Stimulated activated naive CD4-positive, alpha-beta T cell treated with Interleukin-2 at 50 U/mL for 16 hours (primary cell): ENCODE measurements at regions not wholly inside any gene's neighbourhood (a gene's known extent, or its start where the extent isn't known, plus 50 kb on each side); places are given as distances from the start of the nearest gene placed in this dataset.
"Not testable (repeated sequence)": the region's sequence is repeated elsewhere in the genome, so short reads cannot be mapped to it uniquely, and the experiment has no call there.

ENCODE experiments used
- DNase-seq: peaks from one replicate; lab custom pipeline; 2025; lab: John Stamatoyannopoulos, UW

DNA sequence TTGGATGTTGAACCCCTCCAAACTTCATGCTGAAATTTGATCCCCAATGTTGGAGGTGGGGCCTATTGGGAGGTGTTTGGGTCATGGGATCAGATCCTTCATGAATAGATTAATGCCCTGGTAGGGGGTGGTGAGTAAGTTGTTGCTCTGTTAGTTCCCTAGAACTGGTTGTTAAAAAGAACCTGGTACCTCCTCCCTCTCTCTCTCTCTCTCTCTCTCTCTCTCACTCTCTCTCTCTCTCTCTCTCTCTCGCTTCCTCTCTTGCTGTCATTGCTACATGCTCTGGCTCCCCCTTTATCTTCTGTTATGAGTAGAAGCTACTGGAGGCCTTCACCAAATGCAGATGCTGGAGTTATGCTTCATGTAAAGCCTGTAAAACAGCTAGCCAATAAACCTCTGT is 498.2 kb upstream of the NR5A2 start:
- no peak for DNase-seq

DNA sequence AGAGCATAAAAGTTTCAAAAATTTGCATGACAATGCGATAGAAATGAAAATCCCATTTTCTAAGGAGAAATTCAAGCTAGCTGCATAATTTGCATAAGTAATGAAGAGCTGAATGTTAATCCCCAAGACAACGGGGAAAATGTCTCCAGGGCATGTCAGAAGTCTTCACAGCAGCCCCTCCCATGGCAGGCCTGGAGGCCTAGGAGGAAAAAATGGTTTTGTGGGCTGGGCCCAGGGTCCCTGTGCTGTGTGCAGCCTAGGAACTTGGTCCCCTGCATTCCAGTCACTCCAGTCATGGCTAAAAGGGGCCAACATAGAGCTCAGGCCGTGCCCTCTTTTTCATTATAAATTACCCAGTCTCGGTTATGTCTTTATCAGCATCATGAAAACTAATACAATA is 494.1 kb upstream of the NR5A2 start:
- not testable (repeated sequence) for DNase-seq

DNA sequence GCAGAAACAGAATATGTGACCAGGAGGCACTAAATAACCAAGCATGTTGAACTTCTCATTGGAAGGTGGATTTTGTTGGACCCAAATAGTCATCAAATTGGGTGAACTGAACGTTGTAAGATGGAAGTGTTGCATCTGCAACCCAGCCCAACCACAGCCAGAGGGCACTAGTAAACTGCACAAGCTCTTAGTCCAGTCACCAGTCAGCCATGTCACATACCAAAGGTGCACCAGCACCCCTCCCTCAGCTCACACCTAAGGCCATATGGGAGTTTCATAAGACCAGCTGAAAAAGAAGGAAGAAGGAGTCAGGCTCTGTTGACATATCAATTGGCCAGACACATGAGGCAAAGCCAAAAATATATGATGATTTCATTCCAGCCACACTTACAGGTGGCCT is 481.7 kb upstream of the NR5A2 start:
- DNase-seq = no peak

DNA sequence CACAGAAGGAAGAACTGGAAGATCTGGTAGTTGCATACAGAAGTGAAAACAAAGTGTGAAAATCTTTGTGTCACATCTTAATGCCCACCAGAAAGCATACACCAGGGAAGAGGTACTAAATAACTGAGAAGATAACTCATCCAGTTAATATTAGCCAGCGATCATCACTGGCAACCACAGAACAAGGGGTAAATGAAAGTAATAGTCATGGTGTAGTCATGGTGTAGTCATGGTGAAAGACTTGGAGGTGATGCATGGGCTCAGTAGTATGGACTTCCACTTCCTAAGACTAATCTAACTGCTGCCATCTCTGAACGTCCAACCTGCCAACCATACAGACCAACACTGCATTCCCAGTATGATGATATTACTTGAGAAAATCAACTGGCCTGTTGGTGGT is 481.2 kb upstream of the NR5A2 start:
- no peak for DNase-seq

DNA sequence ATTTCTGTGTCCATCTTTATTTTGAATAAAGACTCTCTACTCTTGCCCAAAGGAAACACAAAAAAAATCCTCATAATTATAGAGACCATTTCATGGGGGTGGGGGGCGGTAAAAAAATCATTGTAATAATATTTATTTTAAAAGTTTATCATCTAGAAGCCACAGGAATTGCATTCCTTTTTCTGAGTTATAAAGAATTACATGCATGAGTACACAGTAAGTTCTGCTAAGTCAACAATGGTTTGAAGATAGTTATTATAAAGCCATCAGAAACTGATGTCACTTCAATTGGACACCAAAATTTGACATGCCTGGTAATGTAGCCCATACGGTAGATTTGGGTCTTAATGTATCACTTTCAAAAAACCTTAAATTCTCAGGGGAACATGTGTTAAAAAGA is 478.1 kb upstream of the NR5A2 start:
- no peak for DNase-seq

DNA sequence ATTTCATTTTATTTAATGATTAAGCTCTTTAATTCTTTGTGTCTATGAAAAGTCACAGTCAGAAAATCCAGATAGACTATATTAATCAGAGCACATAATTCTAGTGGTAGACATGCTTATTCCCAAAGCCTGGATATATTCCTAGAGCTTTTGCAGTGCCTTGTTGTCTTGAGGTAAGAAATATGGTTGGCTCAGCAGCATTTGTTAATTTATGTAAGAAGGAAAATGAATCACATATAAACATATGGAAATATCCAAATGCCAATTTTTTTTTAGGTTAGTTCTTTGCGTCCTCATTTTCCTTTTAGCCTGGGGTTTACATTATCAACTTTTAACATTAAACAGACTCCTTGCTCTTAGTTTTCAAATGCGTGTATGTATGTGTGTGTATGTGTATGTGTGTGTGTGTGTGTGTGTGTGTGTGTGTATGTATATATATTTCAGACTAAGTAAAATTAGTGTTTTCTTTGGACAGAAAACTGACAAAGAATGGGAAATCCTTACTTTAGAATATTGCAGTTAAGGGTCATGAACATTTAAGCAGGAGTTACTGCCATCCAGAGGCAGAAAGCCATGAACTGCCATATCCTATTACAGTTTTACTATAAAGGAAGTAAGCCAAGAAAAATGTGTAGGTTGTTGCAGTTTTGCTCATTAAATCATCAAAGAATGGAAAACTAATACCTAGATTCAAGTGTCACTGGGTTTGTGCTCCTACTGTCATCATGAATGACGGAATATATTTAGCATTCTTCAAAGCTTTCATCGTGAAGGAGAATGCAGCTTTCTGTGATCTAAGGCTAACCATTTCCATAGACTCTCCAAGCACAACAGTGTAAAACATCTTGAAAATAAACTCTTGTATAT is 477.1 kb upstream of the NR5A2 start:
- DNase-seq = no peak

DNA sequence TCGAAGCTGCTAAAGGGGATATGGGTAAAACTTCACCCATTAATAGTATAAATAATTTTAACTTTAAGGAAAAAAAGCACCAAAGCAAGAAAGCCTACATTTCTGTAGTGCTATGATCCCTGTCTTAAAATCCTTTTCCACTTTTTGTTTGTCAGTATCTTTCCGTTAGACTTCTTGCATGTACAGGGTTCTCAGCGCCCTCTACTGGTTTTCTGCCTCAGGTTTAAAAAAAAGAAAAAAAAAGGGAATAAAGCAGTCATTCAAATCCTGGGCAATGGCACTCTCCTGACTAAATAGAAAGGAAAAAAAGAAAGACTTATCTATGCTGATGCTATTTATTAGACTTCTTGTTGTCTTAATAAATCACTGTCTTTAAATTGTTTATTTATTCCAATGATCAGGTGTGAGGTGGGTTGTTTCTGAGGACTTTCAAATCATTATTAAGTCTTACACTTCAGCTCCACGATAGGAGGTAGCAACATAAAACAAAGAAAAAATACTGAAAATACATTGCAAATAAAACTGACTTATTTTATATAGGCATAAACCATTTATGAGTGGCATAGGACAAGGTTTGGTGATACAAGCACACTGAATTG is 475.4 kb upstream of the NR5A2 start:
- no peak for DNase-seq

DNA sequence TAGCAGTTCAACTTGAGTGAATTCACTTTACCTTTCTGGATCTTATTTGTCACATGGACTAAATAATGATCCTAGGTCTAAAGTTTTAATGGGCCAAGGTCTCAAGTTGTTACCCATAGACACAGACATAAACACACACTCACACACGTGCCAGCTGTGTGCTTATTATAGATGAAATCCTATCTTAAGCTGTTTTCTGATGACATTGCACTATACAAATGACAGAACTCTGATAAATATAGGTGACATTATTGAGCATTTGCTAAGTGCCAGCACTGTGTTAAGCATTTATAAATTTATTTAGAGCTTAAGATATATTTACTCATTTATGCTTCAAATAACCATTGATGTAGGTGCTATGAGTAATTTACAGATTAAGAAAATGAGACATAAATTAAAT is 474.4 kb upstream of the NR5A2 start:
- DNase-seq = no peak

DNA sequence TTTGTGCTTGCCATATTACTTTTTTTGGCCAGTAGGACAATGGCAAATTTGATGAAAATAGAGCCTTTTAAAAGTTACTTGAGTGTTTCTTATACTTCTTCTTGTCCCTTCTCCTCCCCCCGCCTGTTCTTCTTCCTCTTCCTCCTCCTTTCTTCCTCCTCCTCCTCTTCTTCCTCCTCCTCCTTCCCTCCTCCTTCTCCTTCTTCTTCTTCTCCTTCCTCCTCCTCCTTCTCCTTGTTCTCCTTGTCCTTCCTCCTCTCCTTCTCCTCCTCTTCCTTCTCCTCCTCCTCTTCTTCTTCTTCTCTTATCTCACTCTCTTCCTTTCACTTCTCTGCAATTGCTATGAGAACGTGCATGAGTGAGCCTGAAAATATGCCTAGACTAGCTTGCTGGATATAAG is 466.2 kb upstream of the NR5A2 start:
- DNase-seq = no peak

DNA sequence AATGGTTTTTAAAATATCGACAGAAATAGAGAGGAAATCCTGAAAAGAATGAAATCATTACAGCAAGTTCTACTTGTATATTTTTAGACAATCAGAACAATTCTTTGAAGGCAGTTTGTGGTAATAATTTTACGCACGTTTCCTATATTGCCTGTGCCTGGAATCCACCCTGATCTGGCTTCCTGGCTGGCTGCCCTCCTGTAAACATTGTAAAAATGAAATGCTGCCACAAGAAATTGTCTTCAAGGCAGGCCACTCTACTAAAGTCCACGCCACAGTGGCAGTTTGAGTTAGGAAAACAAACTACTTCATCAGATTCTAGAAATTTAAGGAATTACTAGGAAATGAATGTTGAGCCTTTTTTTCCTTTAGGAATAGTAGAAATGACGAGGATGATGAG is 454.5 kb upstream of the NR5A2 start:
- no peak for DNase-seq

DNA sequence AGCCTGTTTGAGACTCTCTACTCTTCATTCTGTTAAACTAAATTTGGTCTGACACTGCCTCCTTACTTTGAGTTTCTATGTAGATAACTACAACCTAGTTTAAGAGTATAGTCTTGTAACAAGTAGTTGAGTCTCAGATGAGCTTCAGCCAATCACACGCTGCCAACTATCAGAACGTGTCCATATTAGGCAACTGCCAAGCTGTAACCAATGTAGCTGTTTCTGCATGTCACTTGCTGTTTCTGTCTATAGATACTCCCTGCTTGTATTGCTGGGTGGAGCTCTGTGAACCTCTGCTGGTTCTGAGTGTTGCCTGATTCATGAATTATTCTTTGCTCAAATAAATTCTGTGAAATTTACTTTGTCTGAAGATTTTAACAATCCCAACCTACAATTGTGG is 452.6 kb upstream of the NR5A2 start:
- no peak for DNase-seq

DNA sequence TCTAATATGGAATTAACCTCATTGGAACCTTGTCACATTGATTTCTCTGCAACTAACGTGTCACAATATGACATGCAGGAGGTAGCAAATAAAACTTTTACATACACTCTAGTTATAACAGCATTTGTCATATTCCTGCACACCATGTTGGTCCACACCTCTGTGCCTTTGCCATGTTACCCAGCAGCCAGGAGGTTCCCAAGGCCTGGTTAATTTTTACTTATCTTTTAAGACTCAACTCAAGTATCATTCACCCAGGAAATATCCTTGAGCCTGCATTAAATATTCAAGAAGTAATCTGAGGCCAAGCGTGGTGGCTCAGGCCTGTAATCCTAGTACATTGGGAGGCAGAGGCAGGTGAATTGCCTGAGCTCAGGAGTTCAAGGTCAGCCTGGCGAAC is 447.2 kb upstream of the NR5A2 start:
- no peak for DNase-seq

DNA sequence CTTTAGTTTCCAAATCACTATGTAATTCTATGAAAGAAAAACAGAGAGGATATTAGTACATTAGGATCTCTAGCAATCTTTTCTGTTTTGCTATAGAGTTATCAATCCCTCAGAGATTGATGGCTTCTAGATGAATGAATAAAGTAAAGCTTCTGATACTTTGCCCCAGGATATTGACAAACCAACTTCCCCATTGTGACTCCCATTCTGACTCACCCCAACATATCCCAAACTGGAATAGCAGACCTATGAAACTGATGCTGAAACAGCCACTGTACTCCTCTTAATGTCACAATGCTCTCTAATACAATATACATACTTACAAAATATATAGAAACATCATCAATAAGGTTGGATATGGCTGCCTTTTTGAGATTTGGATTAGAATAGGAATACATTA is 442.1 kb upstream of the NR5A2 start:
- DNase-seq = no peak

DNA sequence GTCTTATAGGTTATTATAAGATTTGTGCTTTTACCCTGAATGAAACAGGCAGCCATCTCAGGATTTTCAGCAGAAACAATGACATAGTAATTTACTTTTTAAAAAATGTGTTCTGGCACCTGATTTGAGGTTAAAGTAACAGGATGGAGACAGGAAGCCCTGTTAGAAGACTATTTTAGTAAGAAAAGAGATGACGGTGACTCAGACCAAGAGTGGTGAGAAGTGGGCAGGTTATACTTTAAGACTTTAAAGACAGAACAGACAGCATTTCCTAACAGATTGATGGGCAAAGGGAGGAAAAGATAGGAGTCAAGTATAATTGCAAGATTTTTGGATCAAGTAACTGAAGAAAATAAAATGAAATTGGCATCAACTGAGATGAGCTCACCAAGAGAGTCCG is 436.8 kb upstream of the NR5A2 start:
- no peak for DNase-seq

DNA sequence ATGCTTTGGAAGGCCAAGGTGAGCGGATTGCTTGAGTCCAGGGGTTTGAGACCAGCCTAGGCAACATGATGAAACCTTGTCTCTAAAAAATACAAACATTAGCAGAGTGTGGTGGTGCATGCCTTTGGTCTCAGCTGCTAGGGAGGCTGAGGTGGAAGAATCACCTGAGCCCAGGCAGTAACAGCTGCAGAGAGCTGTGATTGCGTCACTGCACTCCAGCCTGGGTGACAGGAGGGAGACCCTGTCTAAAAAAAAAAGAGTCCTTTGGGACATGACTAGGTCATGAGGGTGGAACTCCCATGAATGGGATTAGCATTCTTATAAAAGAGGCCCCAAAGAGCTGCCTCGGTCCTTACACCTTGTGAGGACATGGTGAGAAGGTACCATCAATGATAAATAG is 436.0 kb upstream of the NR5A2 start:
- DNase-seq = no peak

DNA sequence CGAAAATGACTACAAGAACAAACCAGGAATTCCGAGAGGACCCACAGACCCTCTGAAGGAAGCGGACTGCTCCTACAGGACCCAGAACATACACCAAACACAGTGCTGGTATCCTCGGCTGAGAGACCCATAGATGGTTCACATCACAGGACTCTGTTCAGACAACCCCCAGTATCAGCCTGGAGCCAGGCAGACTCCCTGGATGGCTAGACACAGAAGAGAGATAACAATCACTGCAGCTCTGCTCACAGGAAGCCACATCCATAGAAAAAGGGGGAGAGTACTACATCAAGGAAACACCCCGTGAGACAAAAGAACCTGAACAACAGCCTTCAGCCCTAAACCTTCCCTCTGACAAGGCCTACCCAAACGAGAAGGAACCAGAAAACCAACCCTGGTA is 434.0 kb upstream of the NR5A2 start:
- DNase-seq = no peak

DNA sequence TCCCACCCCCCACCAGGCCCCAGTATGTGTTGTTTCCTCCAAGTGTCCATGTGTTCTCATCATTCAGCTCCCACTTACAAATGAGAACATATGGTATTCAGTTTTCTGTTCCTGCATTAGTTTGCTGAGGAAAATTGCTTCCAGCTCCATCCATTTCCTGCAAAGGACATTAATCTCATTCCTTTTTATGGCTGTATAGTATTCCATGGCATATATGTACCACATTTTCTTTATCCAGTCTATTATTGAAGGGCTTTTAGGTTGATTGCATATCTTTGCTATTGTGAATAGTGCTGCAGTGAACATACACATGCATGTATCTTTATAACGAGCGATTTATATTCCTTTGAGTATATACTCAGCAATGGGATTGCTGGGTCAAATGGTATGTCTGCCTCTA is 431.1 kb upstream of the NR5A2 start:
- not testable (repeated sequence) for DNase-seq

DNA sequence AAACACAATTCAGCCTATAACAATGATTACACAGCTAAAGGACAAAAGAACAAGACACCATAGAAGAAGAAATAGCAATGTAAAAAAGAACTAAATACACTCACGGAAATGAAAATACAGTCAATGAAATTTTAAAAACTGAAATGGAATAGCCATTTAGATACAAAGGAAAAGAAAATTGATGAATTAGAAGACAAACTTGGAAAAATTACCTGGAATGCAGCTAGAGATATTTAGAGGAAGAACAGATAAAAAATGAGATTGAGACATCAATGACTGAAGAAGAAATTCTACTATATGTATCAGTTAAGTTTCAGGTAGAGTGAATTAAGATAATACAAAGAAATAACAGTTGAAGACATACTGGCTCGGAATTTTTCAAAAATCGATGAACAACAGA is 430.4 kb upstream of the NR5A2 start:
- no peak for DNase-seq

DNA sequence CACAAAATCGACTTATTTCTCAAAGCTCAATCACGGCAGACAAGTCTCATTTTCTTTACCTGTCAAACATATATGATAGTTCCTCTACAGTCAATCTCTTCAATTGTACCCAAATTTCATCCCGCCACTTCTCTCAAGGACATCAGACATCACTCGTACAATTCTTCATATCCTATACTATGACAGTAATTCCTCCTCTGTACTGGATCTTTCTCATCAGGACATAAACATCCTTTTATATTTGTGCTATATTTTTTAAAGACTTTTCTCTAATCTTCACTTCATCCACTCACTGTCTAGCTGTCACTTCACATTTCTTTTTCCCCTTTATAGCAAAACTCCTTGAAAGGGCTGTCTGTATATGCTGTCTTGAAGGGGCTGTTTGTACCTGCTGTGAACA is 419.1 kb upstream of the NR5A2 start:
- no peak for DNase-seq

DNA sequence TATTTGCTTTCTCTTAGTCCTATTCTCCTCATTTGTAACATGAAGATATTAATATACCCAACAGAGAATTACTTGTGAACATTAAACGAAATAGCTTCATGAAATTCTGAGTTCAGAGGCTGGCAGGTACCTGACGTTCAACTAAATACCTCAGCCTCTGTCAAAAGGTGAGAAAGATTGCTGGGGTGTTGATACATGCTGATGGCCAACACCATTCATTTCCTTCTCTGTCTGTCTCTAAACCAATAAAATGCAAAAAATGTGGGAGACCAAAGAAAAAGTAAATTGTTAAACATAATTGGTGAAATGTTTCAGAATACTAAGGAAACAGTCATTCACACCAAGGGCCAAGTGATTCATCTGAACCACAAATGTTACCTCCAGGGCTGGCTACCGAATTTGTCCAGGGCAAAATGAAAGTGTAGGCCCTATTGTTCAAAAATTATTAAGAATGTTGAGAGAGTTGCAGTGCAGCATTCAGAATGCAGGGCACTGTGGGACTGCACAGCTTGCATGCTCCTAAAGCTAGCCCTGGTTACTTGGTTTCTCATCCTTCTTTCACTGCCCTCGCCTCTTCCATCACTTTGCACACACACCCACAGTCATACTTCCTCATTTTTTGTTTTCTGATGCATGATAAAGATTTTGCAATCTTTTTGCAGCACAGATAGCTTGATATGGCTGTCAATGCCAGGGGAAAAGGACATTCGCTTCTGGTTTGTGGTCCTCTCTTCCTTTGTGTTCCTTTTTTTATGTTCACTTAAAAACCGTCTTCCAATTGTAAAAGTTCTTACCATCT is 414.3 kb upstream of the NR5A2 start:
- no peak for DNase-seq

DNA sequence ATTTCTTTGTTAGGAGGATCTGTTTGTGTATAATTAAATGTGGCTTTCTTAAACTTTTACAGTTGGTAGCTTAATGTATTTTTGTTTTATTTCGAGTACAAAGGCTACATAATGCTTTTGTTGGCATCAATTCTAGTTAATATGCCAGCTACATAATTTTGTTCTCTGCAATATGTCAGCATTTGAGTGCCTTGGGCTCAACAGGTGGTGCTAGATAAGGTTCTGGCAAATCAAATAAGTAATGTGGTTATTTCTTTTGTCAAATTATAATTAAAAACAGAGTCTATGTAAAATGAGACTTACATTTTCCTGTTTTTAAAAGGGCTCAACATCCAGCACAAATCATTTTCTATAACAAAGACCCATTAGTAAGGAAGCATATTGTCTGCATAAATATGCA is 410.6 kb upstream of the NR5A2 start:
- DNase-seq = no peak

DNA sequence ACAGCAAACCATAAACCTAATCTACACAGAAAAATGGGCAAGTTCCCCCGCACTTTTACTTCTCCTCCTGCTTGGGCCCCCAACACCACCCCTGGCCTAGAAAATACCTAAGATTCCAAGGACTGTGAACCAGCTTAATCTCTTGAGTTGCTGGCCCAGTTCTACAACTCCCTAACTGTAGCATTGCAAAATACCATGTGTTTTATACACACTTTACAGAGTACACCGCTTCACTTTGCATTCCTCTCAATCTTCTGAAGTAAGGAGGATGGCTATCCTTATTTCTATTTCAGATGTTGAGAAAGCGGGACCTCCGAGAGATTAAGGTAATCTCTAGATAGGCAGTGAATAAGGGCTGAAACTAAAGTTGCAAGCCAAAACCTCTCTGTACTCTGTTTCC is 408.3 kb upstream of the NR5A2 start:
- no peak for DNase-seq

DNA sequence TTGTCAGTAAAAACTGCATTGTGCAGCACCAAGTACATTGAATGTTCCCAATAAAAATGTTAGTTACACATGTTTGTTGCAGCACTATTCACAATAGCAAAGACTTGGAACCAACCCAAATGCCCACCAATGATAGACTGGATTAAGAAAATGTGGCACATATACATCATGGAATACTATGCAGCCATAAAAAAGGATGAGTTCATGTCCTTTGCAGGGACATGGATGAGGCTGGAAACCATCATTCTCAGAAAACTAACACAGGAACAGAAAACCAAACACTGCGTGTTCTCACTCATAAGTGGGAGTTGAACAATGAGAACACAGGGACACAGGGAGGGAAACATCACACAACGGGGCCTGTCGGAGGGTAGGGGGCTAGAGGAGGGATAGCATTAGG is 401.3 kb upstream of the NR5A2 start:
- not testable (repeated sequence) for DNase-seq
